ENCODE measurements at regions not wholly inside any gene's neighbourhood (a gene's known extent, or its start where the extent isn't known, plus 50 kb on each side); places are given as distances from the start of the nearest gene placed in this dataset.

DNA sequence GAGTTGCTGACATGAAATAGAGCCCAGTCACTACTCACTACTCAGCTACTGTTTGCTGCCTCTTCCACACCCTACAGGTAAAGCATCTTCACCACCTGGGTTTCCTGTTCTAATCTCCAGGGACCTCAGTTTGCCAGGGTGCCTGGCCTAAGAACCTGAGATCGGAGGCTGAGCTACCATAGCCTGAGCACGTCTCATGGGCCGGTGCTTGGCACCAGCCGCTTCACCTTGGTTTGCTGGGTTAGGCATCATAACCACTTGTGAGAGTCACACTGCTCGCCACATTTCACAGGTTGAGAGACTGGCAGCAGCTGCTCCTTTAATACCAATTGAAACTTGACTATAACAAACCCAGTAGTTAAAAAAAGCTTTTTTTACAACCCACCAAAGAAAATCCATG, 75.1 kb downstream of the EMX2 start:
- H3K4me3 ChIP-seq (ENCODE audit: low read depth, low read length) = no peak overlapping the region
- H3K9me3 ChIP-seq (ENCODE audit: control insufficient read depth, low read length) = no peaks in the 10 kb centered on the region
- no peak overlapping the region for H3K4me2 ChIP-seq (ENCODE audit: low read length)
- no peaks in the 10 kb centered on the region for H3K4me1 ChIP-seq
- no peaks in the 10 kb centered on the region for H3K36me3 ChIP-seq (ENCODE audit: control insufficient read depth, insufficient read depth, low read length)
- H3K27ac ChIP-seq = no peak overlapping the region
- H3K9ac ChIP-seq = no peak overlapping the region
- no peaks in the 10 kb centered on the region for H3K27me3 ChIP-seq (ENCODE audit: control insufficient read depth, insufficient read depth, low read length)
- TF ChIP-seq, protein P1, sequence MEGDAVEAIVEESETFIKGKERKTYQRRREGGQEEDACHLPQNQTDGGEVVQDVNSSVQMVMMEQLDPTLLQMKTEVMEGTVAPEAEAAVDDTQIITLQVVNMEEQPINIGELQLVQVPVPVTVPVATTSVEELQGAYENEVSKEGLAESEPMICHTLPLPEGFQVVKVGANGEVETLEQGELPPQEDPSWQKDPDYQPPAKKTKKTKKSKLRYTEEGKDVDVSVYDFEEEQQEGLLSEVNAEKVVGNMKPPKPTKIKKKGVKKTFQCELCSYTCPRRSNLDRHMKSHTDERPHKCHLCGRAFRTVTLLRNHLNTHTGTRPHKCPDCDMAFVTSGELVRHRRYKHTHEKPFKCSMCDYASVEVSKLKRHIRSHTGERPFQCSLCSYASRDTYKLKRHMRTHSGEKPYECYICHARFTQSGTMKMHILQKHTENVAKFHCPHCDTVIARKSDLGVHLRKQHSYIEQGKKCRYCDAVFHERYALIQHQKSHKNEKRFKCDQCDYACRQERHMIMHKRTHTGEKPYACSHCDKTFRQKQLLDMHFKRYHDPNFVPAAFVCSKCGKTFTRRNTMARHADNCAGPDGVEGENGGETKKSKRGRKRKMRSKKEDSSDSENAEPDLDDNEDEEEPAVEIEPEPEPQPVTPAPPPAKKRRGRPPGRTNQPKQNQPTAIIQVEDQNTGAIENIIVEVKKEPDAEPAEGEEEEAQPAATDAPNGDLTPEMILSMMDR (IDR thresholded peaks at IDR 0.05) = no peak
- H3K79me2 ChIP-seq = no peaks in the 10 kb centered on the region
- no peak overlapping the region for H2AFZ ChIP-seq

DNA sequence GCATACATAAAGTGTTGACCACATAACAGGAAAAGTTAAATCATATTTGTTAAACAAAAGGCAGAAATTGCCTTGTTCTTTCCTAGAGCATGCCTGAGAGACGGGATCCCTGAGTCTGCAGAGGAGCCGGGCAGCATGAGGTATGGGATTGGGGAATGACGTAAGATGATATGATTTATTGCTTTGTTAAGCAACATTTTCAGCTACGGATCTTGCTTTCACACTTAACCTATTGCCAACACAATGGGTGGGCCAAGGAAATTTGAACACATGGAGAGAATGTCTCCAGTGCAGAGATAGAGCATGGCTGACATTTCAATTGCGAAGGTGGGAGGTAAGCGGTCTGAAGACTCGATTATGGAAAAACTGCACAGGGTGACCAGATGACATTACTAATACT, 76.7 kb downstream of the EMX2 start:
- Histone ChIP-seq H3K9me3 (ENCODE audit: control insufficient read depth, low read length) (no peaks in the 10 kb centered on the region), H3K27me3 (ENCODE audit: control insufficient read depth, insufficient read depth, low read length) (no peaks in the 10 kb centered on the region), H3K4me1 (no peaks in the 10 kb centered on the region), H3K79me2 (no peaks in the 10 kb centered on the region), H2AFZ (no peak overlapping the region), H3K27ac (no peak overlapping the region), H3K36me3 (ENCODE audit: control insufficient read depth, insufficient read depth, low read length) (no peaks in the 10 kb centered on the region), H3K4me3 (ENCODE audit: low read depth, low read length) (no peak overlapping the region), H3K9ac (no peak overlapping the region), H3K4me2 (ENCODE audit: low read length) (no peak overlapping the region)
- TF ChIP-seq, protein P1 (IDR thresholded peaks at IDR 0.05) = no peak

DNA sequence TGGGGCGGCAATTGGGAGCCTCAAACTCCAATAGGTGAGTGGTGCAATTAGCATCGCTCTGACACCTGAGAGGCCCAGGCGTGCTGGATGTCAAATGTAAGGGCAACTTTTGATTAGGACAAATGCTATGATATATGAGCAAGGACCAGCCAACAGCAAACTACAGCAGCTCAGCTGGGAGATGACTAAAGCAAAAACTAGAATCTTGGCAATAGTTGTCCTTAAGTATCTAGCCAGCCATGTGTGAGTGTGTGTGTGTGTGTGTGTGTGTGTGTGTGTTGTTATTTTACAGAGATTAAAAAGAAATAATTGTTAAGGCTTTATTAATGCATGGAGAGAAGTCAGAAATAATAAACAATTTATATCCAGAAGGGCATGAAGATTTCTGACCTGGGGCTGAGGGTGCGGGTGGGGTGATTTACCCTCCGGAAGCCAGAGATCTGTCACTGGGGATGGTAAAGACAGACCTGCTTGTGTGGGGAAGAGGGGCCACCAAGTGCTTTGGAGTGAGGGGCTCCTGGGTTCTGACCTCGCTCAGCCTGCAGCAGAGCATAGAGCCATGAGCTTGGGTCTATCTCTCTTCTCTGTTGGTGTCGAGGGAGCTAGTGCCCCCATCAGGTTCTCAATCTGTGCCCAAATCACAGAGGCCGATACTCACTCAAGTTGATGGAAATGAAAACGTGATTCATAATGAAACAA, 77.3 kb downstream of the EMX2 start:
- Histone ChIP-seq H3K9ac (no peak overlapping the region), H3K27me3 (ENCODE audit: control insufficient read depth, insufficient read depth, low read length) (no peaks in the 10 kb centered on the region), H3K36me3 (ENCODE audit: control insufficient read depth, insufficient read depth, low read length) (no peaks in the 10 kb centered on the region), H3K4me2 (ENCODE audit: low read length) (no peak overlapping the region), H2AFZ (no peak overlapping the region), H3K79me2 (no peaks in the 10 kb centered on the region), H3K4me3 (ENCODE audit: low read depth, low read length) (no peak overlapping the region), H3K27ac (no peak overlapping the region), H3K4me1 (no peaks in the 10 kb centered on the region), H3K9me3 (ENCODE audit: control insufficient read depth, low read length) (no peaks in the 10 kb centered on the region)
- TF ChIP-seq, protein P1 (IDR thresholded peaks at IDR 0.05) = no peak

DNA sequence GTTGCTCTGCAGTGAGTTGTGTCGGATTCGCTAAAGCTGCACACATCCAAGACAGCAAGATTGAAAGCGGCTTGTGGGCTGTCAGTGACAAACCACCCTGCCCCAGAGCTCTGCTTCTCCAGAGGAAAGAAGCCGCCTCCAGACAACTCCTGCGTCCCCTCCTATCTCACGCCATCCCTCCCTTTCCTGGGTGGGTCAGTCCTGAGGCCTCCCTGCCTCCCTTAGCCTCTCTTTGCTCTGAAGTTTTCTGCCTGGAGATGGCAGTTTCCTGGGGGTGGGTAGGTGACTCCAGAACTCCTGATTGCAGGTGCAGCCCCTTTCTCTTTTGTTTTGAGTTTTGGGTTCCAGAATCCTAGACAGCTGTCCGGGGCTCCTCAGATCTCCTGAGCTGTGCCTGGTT, 78.7 kb downstream of the EMX2 start:
- Histone ChIP-seq H3K79me2 (no peaks in the 10 kb centered on the region), H3K27me3 (ENCODE audit: control insufficient read depth, insufficient read depth, low read length) (no peaks in the 10 kb centered on the region), H3K9ac (no peak overlapping the region), H3K4me1 (no peaks in the 10 kb centered on the region), H3K36me3 (ENCODE audit: control insufficient read depth, insufficient read depth, low read length) (no peaks in the 10 kb centered on the region), H2AFZ (no peak overlapping the region), H3K27ac (no peak overlapping the region), H3K4me2 (ENCODE audit: low read length) (no peak overlapping the region), H3K4me3 (ENCODE audit: low read depth, low read length) (no peak overlapping the region), H3K9me3 (ENCODE audit: control insufficient read depth, low read length) (no peaks in the 10 kb centered on the region)
- TF ChIP-seq, protein P1 (IDR thresholded peaks at IDR 0.05) = no peak

DNA sequence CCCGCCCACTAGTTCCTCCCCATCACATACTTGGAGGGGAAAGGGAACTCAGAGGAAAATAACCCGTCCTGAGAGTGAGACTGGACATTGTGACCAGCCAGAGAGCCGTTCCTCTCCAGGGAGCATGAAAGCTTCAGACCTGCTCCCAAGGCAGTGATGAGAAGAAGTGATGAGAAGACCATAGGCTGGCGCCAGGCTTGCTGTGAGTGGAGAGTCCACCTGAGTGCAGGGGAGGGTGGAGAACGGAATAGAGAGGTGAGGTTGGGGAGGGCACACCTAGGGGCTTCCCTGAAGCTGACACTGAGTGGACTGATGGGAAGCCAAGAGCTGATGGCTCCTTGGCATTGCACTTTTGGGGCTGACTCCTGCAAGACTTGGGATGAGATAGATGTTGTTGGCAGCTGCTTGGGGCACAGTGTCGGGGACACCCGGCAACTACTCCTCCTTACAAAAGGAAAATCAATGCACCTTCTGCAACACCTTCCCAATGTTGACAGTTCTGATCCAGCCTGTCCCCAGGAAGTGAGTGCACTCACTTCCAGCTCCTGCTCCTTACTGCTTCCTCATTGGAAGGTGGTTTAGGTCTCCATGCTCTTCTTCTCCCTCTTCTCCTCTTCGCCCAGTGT, 79.4 kb downstream of the EMX2 start:
- no peaks in the 10 kb centered on the region for H3K9me3 ChIP-seq (ENCODE audit: control insufficient read depth, low read length)
- no peaks in the 10 kb centered on the region for H3K27me3 ChIP-seq (ENCODE audit: control insufficient read depth, insufficient read depth, low read length)
- no peaks in the 10 kb centered on the region for H3K79me2 ChIP-seq
- H3K27ac ChIP-seq = no peak overlapping the region
- no peaks in the 10 kb centered on the region for H3K36me3 ChIP-seq (ENCODE audit: control insufficient read depth, insufficient read depth, low read length)
- H3K4me3 ChIP-seq (ENCODE audit: low read depth, low read length) = no peak overlapping the region
- TF ChIP-seq, protein P1 (IDR thresholded peaks at IDR 0.05) = no peak
- H3K4me1 ChIP-seq = no peaks in the 10 kb centered on the region
- no peak overlapping the region for H2AFZ ChIP-seq
- H3K9ac ChIP-seq = no peak overlapping the region
- H3K4me2 ChIP-seq (ENCODE audit: low read length) = no peak overlapping the region

Measured in parathyroid adenoma (tissue), 2 donors.